ENCODE measurements at regions not wholly inside any gene's neighbourhood (a gene's known extent, or its start where the extent isn't known, plus 50 kb on each side); places are given as distances from the start of the nearest gene placed in this dataset.

DNA sequence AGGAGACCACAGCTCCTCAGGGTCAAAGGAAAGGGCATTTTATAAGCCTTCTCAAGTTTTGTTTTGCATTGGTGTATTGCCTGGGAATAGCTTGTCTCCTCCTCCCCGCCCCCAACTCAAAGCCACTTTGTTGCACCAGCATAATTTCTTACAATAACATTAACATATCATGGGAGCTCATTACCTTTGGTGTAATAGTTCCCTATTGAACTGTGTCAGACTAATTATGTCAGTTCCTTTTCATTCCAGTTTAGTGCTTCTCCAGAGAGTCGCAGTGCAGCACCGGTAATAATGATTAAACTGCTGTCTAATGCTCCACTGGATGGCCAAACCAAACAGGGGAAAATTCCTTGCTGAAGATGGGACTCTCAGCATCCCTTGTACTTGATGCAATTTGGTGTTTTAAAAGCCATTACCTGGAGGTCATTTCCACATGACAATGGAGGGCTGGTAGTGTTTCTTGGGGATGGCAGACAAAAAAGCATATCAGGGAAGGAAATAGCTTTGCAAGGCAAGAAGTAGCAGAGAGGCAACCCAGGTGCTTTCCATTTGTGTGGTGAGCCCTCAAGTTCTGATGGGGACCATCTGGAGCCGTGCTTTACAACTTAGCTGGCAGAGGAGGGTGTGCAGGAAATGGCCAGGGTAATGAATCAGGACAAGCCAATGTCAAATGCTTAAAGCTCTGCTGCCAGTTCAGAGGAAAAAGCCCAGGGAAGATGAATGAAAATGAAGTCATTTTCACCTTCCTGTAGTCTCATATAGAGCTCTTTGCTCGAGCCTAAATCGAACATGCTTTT lies 91.5 kb upstream of the NLRP1 start:
- no peak overlapping the region for H4K8ac ChIP-seq (replicated peaks; ENCODE audit: insufficient read length, low read depth, low read length)
- no peak overlapping the region for H2BK12ac ChIP-seq (ENCODE audit: insufficient read length, low read depth, low read length)
- H4K5ac ChIP-seq (ENCODE audit: insufficient read length, low read depth, low read length), result no peak overlapping the region
- H4K20me1 ChIP-seq (ENCODE audit: control insufficient read depth, insufficient read depth, insufficient read length), result no peaks in the 10 kb centered on the region
- Mint-ChIP-seq H3K27ac (0 out of 7 replicates have a peak overlapping the region, but pooled peaks of 1 of the 3 experiments have one; percentile 11), H3K9me3 (peaks cover 0 to 3% of the 10 kb centered on the region in 2 experiments; a peak in 1 of 5 replicates), H3K27me3 (ENCODE audit: low read depth) (peaks cover 2% of the 10 kb centered on the region; the same call in 1 of the 2 replicates), H3K4me1 (peaks cover 3 to 10% of the 10 kb centered on the region in 2 experiments), H3K36me3 (ENCODE audit: insufficient read depth in 1 of 3, low read depth in 3 of 3) (peaks cover 0 to 3% (median 0%) of the 10 kb centered on the region in 3 experiments; a peak in 1 of 7 replicates), H3K4me3 (no peak overlapping the region)
- TF ChIP-seq, protein P1, sequence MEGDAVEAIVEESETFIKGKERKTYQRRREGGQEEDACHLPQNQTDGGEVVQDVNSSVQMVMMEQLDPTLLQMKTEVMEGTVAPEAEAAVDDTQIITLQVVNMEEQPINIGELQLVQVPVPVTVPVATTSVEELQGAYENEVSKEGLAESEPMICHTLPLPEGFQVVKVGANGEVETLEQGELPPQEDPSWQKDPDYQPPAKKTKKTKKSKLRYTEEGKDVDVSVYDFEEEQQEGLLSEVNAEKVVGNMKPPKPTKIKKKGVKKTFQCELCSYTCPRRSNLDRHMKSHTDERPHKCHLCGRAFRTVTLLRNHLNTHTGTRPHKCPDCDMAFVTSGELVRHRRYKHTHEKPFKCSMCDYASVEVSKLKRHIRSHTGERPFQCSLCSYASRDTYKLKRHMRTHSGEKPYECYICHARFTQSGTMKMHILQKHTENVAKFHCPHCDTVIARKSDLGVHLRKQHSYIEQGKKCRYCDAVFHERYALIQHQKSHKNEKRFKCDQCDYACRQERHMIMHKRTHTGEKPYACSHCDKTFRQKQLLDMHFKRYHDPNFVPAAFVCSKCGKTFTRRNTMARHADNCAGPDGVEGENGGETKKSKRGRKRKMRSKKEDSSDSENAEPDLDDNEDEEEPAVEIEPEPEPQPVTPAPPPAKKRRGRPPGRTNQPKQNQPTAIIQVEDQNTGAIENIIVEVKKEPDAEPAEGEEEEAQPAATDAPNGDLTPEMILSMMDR (conservative IDR thresholded peaks at IDR 0.05), result no peak
- H3K27me3 ChIP-seq (ENCODE audit: insufficient read depth, low read length), result no peaks in the 10 kb centered on the region
- H3K9me3 ChIP-seq (ENCODE audit: control insufficient read depth, low read depth, low read length), result no peaks in the 10 kb centered on the region
- no peaks in the 10 kb centered on the region for H3K23me2 ChIP-seq (ENCODE audit: insufficient read length, low read depth, low read length, poor library complexity, severe bottlenecking)
- H3K79me1 ChIP-seq (ENCODE audit: insufficient read depth, low read depth, low read length, poor library complexity, severe bottlenecking), result no peaks in the 10 kb centered on the region
- no peak overlapping the region for H3K14ac ChIP-seq (ENCODE audit: insufficient read depth, low read length)
- H3K27ac ChIP-seq (ENCODE audit: insufficient read length, low read depth, low read length), result no peak overlapping the region
- H3T11ph ChIP-seq (ENCODE audit: low read length), result no peak overlapping the region
- no peak overlapping the region for H3K9ac ChIP-seq (ENCODE audit: extremely low read depth, insufficient read length, low read length)
- no peak overlapping the region for H3K4ac ChIP-seq (ENCODE audit: low read depth, low read length)
- H2BK120ac ChIP-seq (ENCODE audit: low read depth, low read length, poor library complexity, severe bottlenecking), result no peak overlapping the region
- no CpG with 5 or more reads among the region's 6 CpGs for WGBS (ENCODE audit: extremely low coverage, insufficient read length, low lambda C conversion rate)
- H3K4me2 ChIP-seq (ENCODE audit: insufficient read depth, insufficient read length, low read length), result no peak overlapping the region
- no peak overlapping the region for H2BK20ac ChIP-seq (ENCODE audit: low read depth, low read length, poor library complexity, severe bottlenecking)
- no peak for DNase-seq
- H3K79me2 ChIP-seq (ENCODE audit: insufficient read depth, low read length), result no peaks in the 10 kb centered on the region
- H4K91ac ChIP-seq (ENCODE audit: insufficient read length, low read depth, low read length), result no peak overlapping the region
- H2BK15ac ChIP-seq (ENCODE audit: low read depth, low read length), result no peak overlapping the region
- H2AFZ ChIP-seq (ENCODE audit: low read length), result no peak overlapping the region
- no peak overlapping the region for H3K23ac ChIP-seq (ENCODE audit: insufficient read length, low read depth, low read length)
- H3K56ac ChIP-seq (ENCODE audit: insufficient read length, low read depth, low read length), result no peak overlapping the region
- H2AK5ac ChIP-seq (ENCODE audit: insufficient read length, low read length), result no peak overlapping the region
- no peak overlapping the region for H2BK5ac ChIP-seq (ENCODE audit: insufficient read length, low read length)
- no peak overlapping the region for H3K18ac ChIP-seq (ENCODE audit: insufficient read length, low read depth, low read length)
- no peaks in the 10 kb centered on the region for H3K4me1 ChIP-seq (ENCODE audit: insufficient read depth, low read length)
